Vagina (tissue), 2 donors: ENCODE measurements at regions not wholly inside any gene's neighbourhood (a gene's known extent, or its start where the extent isn't known, plus 50 kb on each side); places are given as distances from the start of the nearest gene placed in this dataset.

ENCODE experiments used
- DNase-seq, 2 donors: peaks; one replicate each; pipeline ENCODE4 v3.0.0-alpha.2; 2017; ENCODE audit errors: extremely low spot score in 2 of 2
- H3K27ac ChIP-seq: fragments of 200-600 bp; sonication (generic); one replicate; pipeline ENCODE4 v1.5.1; 2019
- H3K27me3 ChIP-seq: fragments of 200-600 bp; sonication (generic); one replicate; pipeline ENCODE4 v1.5.1; 2019
- H3K36me3 ChIP-seq, 2 donors: fragments of 200-600 bp; sonication (generic); one replicate each; pipeline ENCODE4 v1.5.1; 2017 to 2019
- H3K4me1 ChIP-seq: fragments of 200-600 bp; sonication (generic); one replicate; pipeline ENCODE4 v1.5.1; 2019
- H3K4me3 ChIP-seq, 2 donors: fragments of 200-600 bp; sonication (generic); 1 replicate in 1 of 2; 2 replicates in 1 of 2; pipeline ENCODE4 v1.5.1; 2016 to 2019
- H3K9me3 ChIP-seq: fragments of 200-600 bp; sonication (generic); one replicate; pipeline ENCODE4 v1.5.1; 2019
- POLR2A ChIP-seq, 2 donors: fragments of 450-650 bp; IDR thresholded peaks; one replicate each; pipeline ENCODE4 v1.6.1; 2017; ENCODE audit warnings: antibody characterized with exemption in 2 of 2, mild to moderate bottlenecking in 2 of 2, moderate library complexity in 2 of 2
- POLR2AphosphoS5 ChIP-seq, 2 donors: sonication (generic); formaldehyde crosslinking; IDR thresholded peaks; one replicate each; pipeline ENCODE4 v1.9.0; 2017; ENCODE audit warnings: antibody characterized with exemption in 2 of 2, mild to moderate bottlenecking in 2 of 2, low read depth in 1 of 2; ENCODE audit not compliant: insufficient read depth in 1 of 2
- intact Hi-C: fragments of 100-400 bp; cut with DNase I; formaldehyde crosslinking; loops from one replicate; pipeline ENCODE4 v1.15.1; 2023
- TF ChIP-seq, protein P1 (sequence below), 3 experiments: fragments of 450-650 bp in 2 of 3; fragments of 200-600 bp in 1 of 3; sonication (generic) in 1 of 3; IDR thresholded peaks; one replicate each; pipeline ENCODE4 v1.5.1; 2017 to 2019; ENCODE audit warnings: antibody characterized with exemption in 3 of 3, mild to moderate bottlenecking in 2 of 3, moderate library complexity in 2 of 3

GRCh38 chr1:47683401-47683800 lies 245.6 kb downstream of the FOXD2 start:
- TF ChIP-seq, protein P1, sequence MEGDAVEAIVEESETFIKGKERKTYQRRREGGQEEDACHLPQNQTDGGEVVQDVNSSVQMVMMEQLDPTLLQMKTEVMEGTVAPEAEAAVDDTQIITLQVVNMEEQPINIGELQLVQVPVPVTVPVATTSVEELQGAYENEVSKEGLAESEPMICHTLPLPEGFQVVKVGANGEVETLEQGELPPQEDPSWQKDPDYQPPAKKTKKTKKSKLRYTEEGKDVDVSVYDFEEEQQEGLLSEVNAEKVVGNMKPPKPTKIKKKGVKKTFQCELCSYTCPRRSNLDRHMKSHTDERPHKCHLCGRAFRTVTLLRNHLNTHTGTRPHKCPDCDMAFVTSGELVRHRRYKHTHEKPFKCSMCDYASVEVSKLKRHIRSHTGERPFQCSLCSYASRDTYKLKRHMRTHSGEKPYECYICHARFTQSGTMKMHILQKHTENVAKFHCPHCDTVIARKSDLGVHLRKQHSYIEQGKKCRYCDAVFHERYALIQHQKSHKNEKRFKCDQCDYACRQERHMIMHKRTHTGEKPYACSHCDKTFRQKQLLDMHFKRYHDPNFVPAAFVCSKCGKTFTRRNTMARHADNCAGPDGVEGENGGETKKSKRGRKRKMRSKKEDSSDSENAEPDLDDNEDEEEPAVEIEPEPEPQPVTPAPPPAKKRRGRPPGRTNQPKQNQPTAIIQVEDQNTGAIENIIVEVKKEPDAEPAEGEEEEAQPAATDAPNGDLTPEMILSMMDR (IDR thresholded peaks at IDR 0.05) = no peak
- TF ChIP-seq POLR2AphosphoS5 (IDR thresholded peaks at IDR 0.05; ENCODE audit: insufficient read depth in 1 of 2, low read depth in 1 of 2) (no peak), POLR2A (IDR thresholded peaks at IDR 0.05) (no peak)
- H3K4me3 ChIP-seq = no peak overlapping the region
- no peaks in the 10 kb centered on the region for H3K36me3 ChIP-seq
- intact Hi-C loops = no loop called here
- no peak overlapping the region for H3K27ac ChIP-seq
- H3K9me3 ChIP-seq = no peaks in the 10 kb centered on the region
- H3K27me3 ChIP-seq = no peaks in the 10 kb centered on the region
- H3K4me1 ChIP-seq = no peaks in the 10 kb centered on the region
- peak in 1 of 2 donors; percentile 52 for DNase-seq

DNA sequence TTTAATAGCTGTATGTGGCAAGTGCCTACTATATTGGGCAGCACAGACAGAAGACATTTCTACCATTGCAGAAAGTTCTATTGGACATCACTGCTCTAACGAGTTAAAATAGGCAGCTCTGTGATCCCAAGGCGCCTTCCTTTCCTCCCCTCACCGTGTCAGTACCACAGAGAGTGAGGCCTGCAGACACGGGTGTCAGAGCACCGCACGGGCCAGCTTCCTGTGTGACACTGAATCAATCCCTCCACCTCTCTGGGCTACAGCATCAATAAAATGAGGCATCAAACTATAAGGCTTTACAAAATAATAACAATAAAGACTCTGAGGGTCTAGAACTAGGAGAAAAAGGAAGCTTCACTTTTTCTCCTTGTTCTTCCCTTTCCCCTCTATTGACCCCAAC lies 246.7 kb downstream of the FOXD2 start:
- intact Hi-C loops = no loop called here
- Histone ChIP-seq H3K36me3 (no peaks in the 10 kb centered on the region), H3K4me3 (no peak overlapping the region), H3K4me1 (no peaks in the 10 kb centered on the region), H3K27me3 (no peaks in the 10 kb centered on the region), H3K27ac (no peak overlapping the region), H3K9me3 (no peaks in the 10 kb centered on the region)
- DNase-seq = peak in 1 of 2 donors; percentile 70
- TF ChIP-seq, protein P1 (IDR thresholded peaks at IDR 0.05) = no peak
- TF ChIP-seq POLR2AphosphoS5 (IDR thresholded peaks at IDR 0.05; ENCODE audit: insufficient read depth in 1 of 2, low read depth in 1 of 2) = no peak
- TF ChIP-seq POLR2A (IDR thresholded peaks at IDR 0.05) = no peak

DNA sequence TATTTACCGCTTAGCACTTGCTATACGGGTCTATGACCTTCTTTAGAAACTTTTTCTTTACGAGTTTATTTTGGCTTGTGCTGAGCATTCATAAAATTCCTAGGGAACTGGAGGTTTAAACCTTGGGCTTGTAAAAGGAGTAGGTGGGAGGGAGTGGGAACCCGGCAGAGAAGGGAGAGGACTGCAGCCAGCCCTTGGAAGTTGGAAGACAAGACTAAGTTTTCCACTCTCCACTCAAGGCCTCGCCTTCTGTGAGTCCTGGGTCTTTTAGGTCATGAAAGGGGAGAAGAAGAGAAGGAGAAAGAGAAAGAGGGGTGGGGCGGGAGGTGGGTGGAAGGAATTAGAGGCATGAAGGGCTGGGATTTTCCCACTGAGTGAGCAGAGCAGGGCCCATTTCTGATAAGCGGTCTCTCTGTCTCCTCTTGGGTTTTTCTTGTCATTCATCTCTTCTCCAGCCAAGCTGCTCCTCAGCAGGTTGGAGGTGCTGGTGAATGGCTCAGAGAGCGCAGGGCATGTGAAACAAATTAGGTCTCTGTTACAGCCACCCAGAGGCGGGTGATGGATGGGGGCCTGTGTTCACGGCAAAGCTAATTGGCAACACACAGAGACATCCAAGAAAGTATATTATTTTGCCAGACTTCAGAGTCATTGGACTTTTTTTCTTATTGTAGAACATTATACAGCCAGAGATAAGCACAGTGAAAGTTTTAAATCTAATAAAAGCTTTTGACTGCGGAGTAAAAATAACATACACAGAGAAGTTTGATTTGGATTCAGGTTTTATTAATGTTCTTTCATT lies 247.3 kb downstream of the FOXD2 start:
- peak; percentile 14 to 58 for DNase-seq
- Histone ChIP-seq H3K9me3 (no peaks in the 10 kb centered on the region), H3K36me3 (no peaks in the 10 kb centered on the region), H3K4me1 (no peaks in the 10 kb centered on the region), H3K27me3 (no peaks in the 10 kb centered on the region), H3K4me3 (no peak overlapping the region), H3K27ac (no peak overlapping the region)
- intact Hi-C loops = no loop called here
- TF ChIP-seq POLR2A (IDR thresholded peaks at IDR 0.05) = no peak
- TF ChIP-seq POLR2AphosphoS5 (IDR thresholded peaks at IDR 0.05; ENCODE audit: insufficient read depth in 1 of 2, low read depth in 1 of 2) = no peak
- TF ChIP-seq, protein P1 (IDR thresholded peaks at IDR 0.05) = no peak

GRCh38 chr1:47685763-47686066 lies 247.9 kb downstream of the FOXD2 start:
- no peaks in the 10 kb centered on the region for H3K36me3 ChIP-seq
- no peak overlapping the region for H3K4me3 ChIP-seq
- no peaks in the 10 kb centered on the region for H3K27me3 ChIP-seq
- no peak for TF ChIP-seq POLR2AphosphoS5 (IDR thresholded peaks at IDR 0.05; ENCODE audit: insufficient read depth in 1 of 2, low read depth in 1 of 2)
- DNase-seq = no peak
- no peaks in the 10 kb centered on the region for H3K9me3 ChIP-seq
- no peak overlapping the region for H3K27ac ChIP-seq
- no peaks in the 10 kb centered on the region for H3K4me1 ChIP-seq
- intact Hi-C loops = no loop called here

GRCh38 chr1:47686731-47687630 lies 249.1 kb downstream of the FOXD2 start:
- no peaks in the 10 kb centered on the region for H3K27me3 ChIP-seq
- no peak overlapping the region for H3K4me3 ChIP-seq
- peak; percentile 64 to 70 for DNase-seq
- H3K27ac ChIP-seq = no peak overlapping the region
- TF ChIP-seq, protein P1 (IDR thresholded peaks at IDR 0.05) = no peak
- TF ChIP-seq POLR2AphosphoS5 (IDR thresholded peaks at IDR 0.05; ENCODE audit: insufficient read depth in 1 of 2, low read depth in 1 of 2) (no peak), POLR2A (IDR thresholded peaks at IDR 0.05) (no peak)
- H3K36me3 ChIP-seq = no peaks in the 10 kb centered on the region
- no peaks in the 10 kb centered on the region for H3K9me3 ChIP-seq
- intact Hi-C loops = no loop called here
- H3K4me1 ChIP-seq = no peaks in the 10 kb centered on the region
